ENCODE measurements at regions not wholly inside any gene's neighbourhood (a gene's known extent, or its start where the extent isn't known, plus 50 kb on each side); places are given as distances from the start of the nearest gene placed in this dataset.

DNA sequence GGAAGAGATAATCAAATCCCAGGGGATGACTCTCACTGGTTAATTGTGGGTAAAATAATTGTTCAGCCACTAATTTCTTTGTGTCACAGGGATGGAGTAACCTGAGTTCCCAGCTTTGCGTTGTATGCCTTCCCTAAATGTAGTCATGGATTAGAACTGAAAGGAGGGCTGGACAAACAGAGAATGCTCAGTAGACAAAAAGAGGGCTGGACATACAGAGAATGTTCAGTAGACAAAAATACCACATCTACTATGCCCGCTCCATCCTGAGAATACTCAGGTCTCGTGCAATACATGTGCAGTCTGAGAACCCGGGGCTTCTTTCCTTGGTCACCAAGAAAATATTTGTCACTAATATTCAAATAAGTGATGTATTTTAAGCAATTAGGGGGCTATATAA lies 497.9 kb downstream of the EPHA4 start:
- Histone ChIP-seq H3K4me1 (no peaks in the 10 kb centered on the region), H3K27me3 (no peaks in the 10 kb centered on the region), H3K27ac (no peak overlapping the region), H3K36me3 (no peaks in the 10 kb centered on the region), H3K4me3 (no peak overlapping the region), H3K9me3 (peaks cover 0 to 13% (median 0%) of the 10 kb centered on the region in 3 donors)
- TF ChIP-seq POLR2A (IDR thresholded peaks at IDR 0.05): no peak
- TF ChIP-seq, protein P1, sequence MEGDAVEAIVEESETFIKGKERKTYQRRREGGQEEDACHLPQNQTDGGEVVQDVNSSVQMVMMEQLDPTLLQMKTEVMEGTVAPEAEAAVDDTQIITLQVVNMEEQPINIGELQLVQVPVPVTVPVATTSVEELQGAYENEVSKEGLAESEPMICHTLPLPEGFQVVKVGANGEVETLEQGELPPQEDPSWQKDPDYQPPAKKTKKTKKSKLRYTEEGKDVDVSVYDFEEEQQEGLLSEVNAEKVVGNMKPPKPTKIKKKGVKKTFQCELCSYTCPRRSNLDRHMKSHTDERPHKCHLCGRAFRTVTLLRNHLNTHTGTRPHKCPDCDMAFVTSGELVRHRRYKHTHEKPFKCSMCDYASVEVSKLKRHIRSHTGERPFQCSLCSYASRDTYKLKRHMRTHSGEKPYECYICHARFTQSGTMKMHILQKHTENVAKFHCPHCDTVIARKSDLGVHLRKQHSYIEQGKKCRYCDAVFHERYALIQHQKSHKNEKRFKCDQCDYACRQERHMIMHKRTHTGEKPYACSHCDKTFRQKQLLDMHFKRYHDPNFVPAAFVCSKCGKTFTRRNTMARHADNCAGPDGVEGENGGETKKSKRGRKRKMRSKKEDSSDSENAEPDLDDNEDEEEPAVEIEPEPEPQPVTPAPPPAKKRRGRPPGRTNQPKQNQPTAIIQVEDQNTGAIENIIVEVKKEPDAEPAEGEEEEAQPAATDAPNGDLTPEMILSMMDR (IDR thresholded peaks at IDR 0.05): no peak
- intact Hi-C loops (cut with DNase I): no loop called here
- 73 to 90% methylated on average over 4 of the region's 4 CpGs for WGBS, 2 donors
- DNase-seq: no peak

DNA sequence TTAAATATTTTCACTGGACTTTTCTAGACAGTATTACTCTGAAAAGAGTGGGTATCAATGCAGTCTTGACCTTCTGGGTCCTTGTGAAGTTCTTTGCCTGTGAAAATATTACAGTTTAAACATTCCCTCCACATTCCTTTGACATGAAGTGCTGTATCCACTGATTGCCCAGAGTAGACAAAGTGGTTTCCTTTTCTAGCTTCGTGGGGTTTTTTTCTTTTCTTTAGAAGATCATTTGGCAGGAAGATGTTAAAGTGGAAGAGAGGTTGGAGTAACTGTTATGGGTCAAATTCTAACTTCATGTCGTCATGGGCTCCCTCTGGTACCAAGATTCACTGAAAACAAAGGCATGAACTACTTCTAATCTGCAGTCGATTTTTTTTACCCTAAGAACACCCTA lies 496.9 kb downstream of the EPHA4 start:
- Histone ChIP-seq H3K4me3 (no peak overlapping the region), H3K4me1 (no peaks in the 10 kb centered on the region), H3K36me3 (no peaks in the 10 kb centered on the region), H3K27ac (no peak overlapping the region), H3K27me3 (no peaks in the 10 kb centered on the region), H3K9me3 (peaks cover 0 to 13% (median 0%) of the 10 kb centered on the region in 3 donors)
- intact Hi-C loops (cut with DNase I): no loop called here
- no peak for DNase-seq
- WGBS, 2 donors: 28 to 31% methylated on average over 3 of the region's 3 CpGs
- TF ChIP-seq POLR2A (IDR thresholded peaks at IDR 0.05): no peak
- TF ChIP-seq, protein P1 (IDR thresholded peaks at IDR 0.05): no peak

DNA sequence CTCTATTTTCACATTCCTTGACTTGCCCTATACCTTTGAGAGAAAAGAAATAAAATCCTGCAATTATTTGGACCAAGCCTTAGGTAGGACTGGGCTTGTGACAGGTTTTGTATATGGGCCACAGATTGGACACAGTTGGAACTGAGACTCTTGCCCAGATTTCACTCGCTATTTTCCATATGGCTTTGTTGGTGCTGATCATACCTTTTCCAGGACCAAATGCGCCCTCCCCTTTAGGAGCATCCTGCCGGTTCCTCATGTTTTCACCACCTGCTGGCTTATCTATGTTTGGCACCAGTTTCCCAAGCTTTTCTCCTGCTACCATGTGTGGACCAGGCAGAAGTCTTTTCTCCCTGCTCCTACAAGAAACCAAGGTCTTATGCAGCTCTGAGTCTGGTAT lies 494.9 kb downstream of the EPHA4 start:
- no peak for DNase-seq
- Histone ChIP-seq H3K9me3 (no peaks in the 10 kb centered on the region), H3K36me3 (no peaks in the 10 kb centered on the region), H3K4me1 (no peaks in the 10 kb centered on the region), H3K4me3 (no peak overlapping the region), H3K27me3 (no peaks in the 10 kb centered on the region), H3K27ac (no peak overlapping the region)
- intact Hi-C loops (cut with DNase I): no loop called here
- TF ChIP-seq, protein P1 (IDR thresholded peaks at IDR 0.05): no peak
- no peak for TF ChIP-seq POLR2A (IDR thresholded peaks at IDR 0.05)
- 97 to 100% methylated on average over 3 of the region's 3 CpGs for WGBS, 2 donors

DNA sequence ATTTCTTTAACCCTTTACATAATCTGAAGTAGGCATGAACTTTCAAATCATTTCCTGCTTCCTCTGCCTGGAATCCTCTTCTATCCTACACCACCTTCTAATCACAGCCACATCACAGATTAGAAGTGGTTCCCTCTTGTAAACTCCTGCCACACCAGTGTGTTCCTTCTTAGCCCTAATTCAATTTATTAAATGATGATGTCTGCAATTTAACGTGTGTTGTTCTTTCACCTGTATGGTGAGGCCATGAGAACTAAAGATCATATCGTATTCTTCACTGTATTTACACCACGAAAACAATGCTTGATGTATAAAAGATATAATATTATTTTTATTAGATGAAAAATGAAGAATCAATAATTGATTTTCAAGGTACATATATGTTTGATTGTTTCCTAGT lies 494.3 kb downstream of the EPHA4 start:
- Histone ChIP-seq H3K36me3 (no peaks in the 10 kb centered on the region), H3K27me3 (peaks cover 0 to 1% (median 0%) of the 10 kb centered on the region in 4 donors), H3K9me3 (no peaks in the 10 kb centered on the region), H3K27ac (no peak overlapping the region), H3K4me1 (no peaks in the 10 kb centered on the region), H3K4me3 (no peak overlapping the region)
- DNase-seq: no peak
- TF ChIP-seq, protein P1 (IDR thresholded peaks at IDR 0.05): no peak
- intact Hi-C loops (cut with DNase I): no loop called here
- WGBS, 2 donors: 81 to 89% methylated on average over 3 of the region's 3 CpGs

DNA sequence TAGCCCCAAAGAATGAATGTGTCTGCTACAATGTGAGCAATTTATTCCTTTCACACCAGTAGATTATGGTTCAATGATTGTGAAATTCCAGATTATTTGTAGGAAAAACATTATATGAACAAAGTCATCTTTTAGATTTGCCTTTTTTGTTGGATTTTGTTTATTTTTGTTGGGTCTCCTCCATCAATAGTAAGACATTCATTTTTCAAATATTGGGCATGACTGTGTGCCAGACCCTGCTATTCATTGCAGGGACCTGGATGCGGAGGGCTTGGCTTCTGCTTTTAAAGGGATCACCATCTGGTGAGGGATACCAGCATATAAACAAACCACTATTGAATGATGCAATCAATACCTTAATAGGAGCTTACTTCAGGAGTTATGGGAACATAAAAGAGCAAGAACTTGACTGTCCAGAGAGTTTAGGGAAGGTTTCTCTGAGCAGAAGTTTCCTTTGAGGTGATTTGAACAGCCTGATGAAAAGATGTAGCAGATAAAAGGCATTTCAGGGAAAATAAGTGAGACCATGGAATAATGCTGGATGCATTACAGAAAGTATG lies 486.7 kb downstream of the EPHA4 start:
- no peak overlapping the region for H3K4me3 ChIP-seq
- no peaks in the 10 kb centered on the region for H3K36me3 ChIP-seq
- 83 to 89% methylated on average over 1 of the region's 1 CpG for WGBS, 2 donors
- no peaks in the 10 kb centered on the region for H3K4me1 ChIP-seq
- no peaks in the 10 kb centered on the region for H3K9me3 ChIP-seq
- TF ChIP-seq, protein P1 (IDR thresholded peaks at IDR 0.05): no peak
- no peak for TF ChIP-seq POLR2A (IDR thresholded peaks at IDR 0.05)
- H3K27me3 ChIP-seq: peaks cover 0 to 65% (median 0%) of the 10 kb centered on the region in 4 donors
- DNase-seq: no peak
- intact Hi-C loops (cut with DNase I): no loop called here
- H3K27ac ChIP-seq: no peak overlapping the region
